ENCODE measurements at regions not wholly inside any gene's neighbourhood (a gene's known extent, or its start where the extent isn't known, plus 50 kb on each side); places are given as distances from the start of the nearest gene placed in this dataset.

- DNase-seq = no peak
These were observed 880.6 kb upstream of the ARPP21 start for GRCh38 chr3:34758630-34759261.

- DNase-seq = no peak
These were observed 861.9 kb upstream of the ARPP21 start for GRCh38 chr3:34777386-34777785.

- DNase-seq = no peak
These were observed 860.2 kb upstream of the ARPP21 start for GRCh38 chr3:34779092-34779491.

GRCh38 chr3:34780294-34780693, 859.0 kb upstream of the ARPP21 start:
- no peak for DNase-seq

GRCh38 chr3:34780973-34781372, 858.4 kb upstream of the ARPP21 start:
- no peak for DNase-seq

- DNase-seq = no peak
These were observed 856.5 kb upstream of the ARPP21 start for GRCh38 chr3:34782871-34783270.

- no peak for DNase-seq
These were observed 855.4 kb upstream of the ARPP21 start for GRCh38 chr3:34783876-34784275.

- no peak for DNase-seq
These were observed 846.3 kb upstream of the ARPP21 start for GRCh38 chr3:34793057-34793456.

- no peak for DNase-seq
These were observed 831.7 kb upstream of the ARPP21 start for GRCh38 chr3:34807611-34808010.

GRCh38 chr3:34808287-34808686, 831.0 kb upstream of the ARPP21 start:
- no peak for DNase-seq

- DNase-seq = no peak
These were observed 810.5 kb upstream of the ARPP21 start for GRCh38 chr3:34828847-34829246.

GRCh38 chr3:34832865-34833508, 806.3 kb upstream of the ARPP21 start:
- DNase-seq = no peak

GRCh38 chr3:34837848-34838741, 801.2 kb upstream of the ARPP21 start:
- no peak for DNase-seq

- no peak for DNase-seq
These were observed 796.4 kb upstream of the ARPP21 start for GRCh38 chr3:34842706-34843480.

- DNase-seq = peak in 2 of 56 donors; percentile 3 to 5
These were observed 795.1 kb upstream of the ARPP21 start for GRCh38 chr3:34844323-34844620.

GRCh38 chr3:34851137-34851536, 788.2 kb upstream of the ARPP21 start:
- DNase-seq = no peak

GRCh38 chr3:34852844-34853439, 786.4 kb upstream of the ARPP21 start:
- no peak for DNase-seq

GRCh38 chr3:34856081-34856947, 783.0 kb upstream of the ARPP21 start:
- no peak for DNase-seq

GRCh38 chr3:34858067-34858660, 781.2 kb upstream of the ARPP21 start:
- no peak for DNase-seq

GRCh38 chr3:34859746-34860145, 779.6 kb upstream of the ARPP21 start:
- no peak for DNase-seq
